Mucosa of descending colon (tissue), 3 donors: ENCODE measurements at regions not wholly inside any gene's neighbourhood (a gene's known extent, or its start where the extent isn't known, plus 50 kb on each side); places are given as distances from the start of the nearest gene placed in this dataset.

ENCODE experiments used
- ATAC-seq: fragments of 200-7000 bp; cut with Tn5 transposase; one replicate; pipeline ENCODE4 v1.9.1; 2020; ENCODE audit warnings: mild to moderate bottlenecking, moderate library complexity
- DNase-seq, 3 donors: peaks; one replicate each; pipeline ENCODE4 v3.0.0-alpha.2; 2020
- H3K36me3 ChIP-seq: fragments of 200-600 bp; one replicate; pipeline ENCODE4 v1.8.0; 2021; ENCODE audit warnings: low read depth, mild to moderate bottlenecking
- H3K4me1 ChIP-seq: fragments of 200-600 bp; one replicate; pipeline ENCODE4 v1.8.0; 2021; ENCODE audit warnings: low read depth, mild to moderate bottlenecking
- H3K4me3 ChIP-seq: fragments of 200-600 bp; one replicate; pipeline ENCODE4 v1.8.0; 2021; ENCODE audit warnings: mild to moderate bottlenecking
- H3K9me3 ChIP-seq: fragments of 200-600 bp; one replicate; pipeline ENCODE4 v1.8.0; 2021; ENCODE audit warnings: mild to moderate bottlenecking
- intact Hi-C, 2 donors: fragments of 100-400 bp; cut with DNase I in 1 of 2; cut with micrococcal nuclease in 1 of 2; formaldehyde crosslinking; loops; one replicate each; pipeline versions ENCODE4 v1.11.0 to v1.11.1; 2022; cut with DNase I, micrococcal nuclease
- TF ChIP-seq, protein P1 (sequence below): fragments of 200-600 bp; IDR thresholded peaks from one replicate; pipeline ENCODE4 v1.8.0; 2022; ENCODE audit warnings: antibody characterized with exemption, mild to moderate bottlenecking
- donor health status: DM: no; HTN: no; CAD: no; lungs with moderate emphysema.
- donor health status: DM: no; HTN: no; CAD: no.
- donor health status: DM: no; HTN: yes; CAD: no.

DNA sequence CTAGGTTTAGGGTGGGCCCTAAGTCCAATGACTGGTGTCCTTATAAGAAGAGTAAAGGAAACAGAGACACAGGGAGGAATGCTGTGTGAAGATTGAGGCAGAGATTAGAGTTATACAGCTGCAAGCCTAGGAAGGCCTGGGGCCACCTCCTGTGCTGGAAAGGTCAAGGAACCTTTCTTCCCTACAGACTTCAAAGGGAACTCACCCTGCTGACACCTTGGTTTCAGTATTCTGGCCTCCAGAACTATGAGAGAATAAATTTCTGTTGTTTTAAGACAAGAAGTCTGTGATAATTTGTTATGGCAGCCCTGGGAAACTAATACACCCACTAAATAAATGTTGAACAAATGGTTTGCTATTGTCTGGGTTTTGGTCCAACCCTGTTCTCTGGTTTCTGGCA lies 102.3 kb upstream of the NEUROD1 start:
- intact Hi-C loops, result no loop called here
- TF ChIP-seq, protein P1, sequence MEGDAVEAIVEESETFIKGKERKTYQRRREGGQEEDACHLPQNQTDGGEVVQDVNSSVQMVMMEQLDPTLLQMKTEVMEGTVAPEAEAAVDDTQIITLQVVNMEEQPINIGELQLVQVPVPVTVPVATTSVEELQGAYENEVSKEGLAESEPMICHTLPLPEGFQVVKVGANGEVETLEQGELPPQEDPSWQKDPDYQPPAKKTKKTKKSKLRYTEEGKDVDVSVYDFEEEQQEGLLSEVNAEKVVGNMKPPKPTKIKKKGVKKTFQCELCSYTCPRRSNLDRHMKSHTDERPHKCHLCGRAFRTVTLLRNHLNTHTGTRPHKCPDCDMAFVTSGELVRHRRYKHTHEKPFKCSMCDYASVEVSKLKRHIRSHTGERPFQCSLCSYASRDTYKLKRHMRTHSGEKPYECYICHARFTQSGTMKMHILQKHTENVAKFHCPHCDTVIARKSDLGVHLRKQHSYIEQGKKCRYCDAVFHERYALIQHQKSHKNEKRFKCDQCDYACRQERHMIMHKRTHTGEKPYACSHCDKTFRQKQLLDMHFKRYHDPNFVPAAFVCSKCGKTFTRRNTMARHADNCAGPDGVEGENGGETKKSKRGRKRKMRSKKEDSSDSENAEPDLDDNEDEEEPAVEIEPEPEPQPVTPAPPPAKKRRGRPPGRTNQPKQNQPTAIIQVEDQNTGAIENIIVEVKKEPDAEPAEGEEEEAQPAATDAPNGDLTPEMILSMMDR, result no peak
- H3K9me3 ChIP-seq, result no peaks in the 10 kb centered on the region
- ATAC-seq (no peak), DNase-seq (no peak)
- H3K4me1 ChIP-seq, result peaks cover 38% of the 10 kb centered on the region
- H3K4me3 ChIP-seq, result no peak overlapping the region
- no peaks in the 10 kb centered on the region for H3K36me3 ChIP-seq

DNA sequence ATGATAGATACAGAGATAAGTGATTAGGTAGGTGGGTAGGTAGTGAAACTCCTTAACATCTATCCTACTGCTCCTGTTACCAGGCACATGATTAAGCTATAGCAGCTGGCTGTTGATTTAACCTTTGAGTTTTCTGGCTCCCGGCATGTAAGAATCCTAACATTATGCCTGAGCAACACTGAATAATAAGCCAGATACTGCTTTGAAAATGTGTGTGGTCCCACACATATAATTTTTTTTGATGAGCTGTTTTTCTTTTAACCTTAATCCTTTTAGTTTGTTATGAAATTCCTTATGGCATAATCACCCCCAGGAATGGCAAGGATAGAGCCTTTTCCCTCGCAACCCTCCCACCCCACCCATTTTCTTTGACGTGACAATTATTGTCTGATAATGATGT lies 104.2 kb upstream of the NEUROD1 start:
- ATAC-seq (peak; percentile 32), DNase-seq (peak in 1 of 3 donors; percentile 15)
- Histone ChIP-seq H3K4me1 (peaks cover 48% of the 10 kb centered on the region), H3K36me3 (no peaks in the 10 kb centered on the region), H3K9me3 (no peaks in the 10 kb centered on the region), H3K4me3 (no peak overlapping the region)
- intact Hi-C loops, result no loop called here
- TF ChIP-seq, protein P1, result no peak

GRCh38 chr2:181785691-181786344 lies 105.5 kb upstream of the NEUROD1 start:
- Histone ChIP-seq H3K4me3 (no peak overlapping the region), H3K4me1 (peaks cover 49% of the 10 kb centered on the region), H3K36me3 (no peaks in the 10 kb centered on the region), H3K9me3 (no peaks in the 10 kb centered on the region)
- intact Hi-C loops, result no loop called here
- ATAC-seq, result peak; percentile 39
- no peak for DNase-seq
- TF ChIP-seq, protein P1, result no peak

- Histone ChIP-seq H3K9me3 (no peaks in the 10 kb centered on the region), H3K36me3 (no peaks in the 10 kb centered on the region), H3K4me1 (peaks cover 48% of the 10 kb centered on the region), H3K4me3 (no peak overlapping the region)
- ATAC-seq (no peak), DNase-seq (no peak)
- intact Hi-C loops, result no loop called here
- TF ChIP-seq, protein P1, result no peak
Measured at GRCh38 chr2:181786371-181787228, 104.9 kb upstream of the ITPRID2 start.

GRCh38 chr2:181787310-181788048 lies 104.1 kb upstream of the ITPRID2 start:
- H3K36me3 ChIP-seq, result no peaks in the 10 kb centered on the region
- peak in 1 of 3 donors; percentile 4 for DNase-seq
- intact Hi-C loops, result no loop called here
- no peaks in the 10 kb centered on the region for H3K9me3 ChIP-seq
- H3K4me1 ChIP-seq, result peaks cover 54% of the 10 kb centered on the region
- ATAC-seq, result no peak
- TF ChIP-seq, protein P1, result no peak
- no peak overlapping the region for H3K4me3 ChIP-seq
